Right atrium auricular region (tissue), 2 donors: ENCODE measurements at regions not wholly inside any gene's neighbourhood (a gene's known extent, or its start where the extent isn't known, plus 50 kb on each side); places are given as distances from the start of the nearest gene placed in this dataset.

Experiments
- DNase-seq: peaks from one replicate; pipeline ENCODE4 v3.0.0-alpha.2; 2019; ENCODE audit warnings: low spot score
- H3K27ac ChIP-seq, 2 donors: fragments of 200-600 bp; sonication (generic); 1 replicate in 1 of 2; 2 replicates in 1 of 2; pipeline ENCODE4 v1.5.1; 2016 to 2019
- H3K27me3 ChIP-seq, 2 donors: fragments of 200-600 bp; sonication (generic); one replicate each; pipeline versions ENCODE4 v1.5.1 to v1.6.0; 2017 to 2019
- H3K36me3 ChIP-seq: fragments of 200-600 bp; sonication (generic); one replicate; pipeline ENCODE4 v1.5.1; 2016
- H3K4me1 ChIP-seq, 2 donors: fragments of 200-600 bp; sonication (generic); one replicate each; pipeline versions ENCODE4 v1.5.1 to v1.6.0; 2017 to 2019
- H3K4me3 ChIP-seq, 2 donors: fragments of 200-600 bp; sonication (generic); 1 replicate in 1 of 2; 2 replicates in 1 of 2; pipeline ENCODE4 v1.5.1; 2017 to 2019; ENCODE audit warnings: mild to moderate bottlenecking in 1 of 2, moderate library complexity in 1 of 2
- H3K9me3 ChIP-seq, 2 donors: fragments of 200-600 bp; sonication (generic); one replicate each; pipeline ENCODE4 v1.5.1; 2019
- CTCF ChIP-seq, 2 donors: fragments of 200-600 bp; sonication (generic); IDR thresholded peaks; one replicate each; pipeline ENCODE4 v1.5.1; 2019; ENCODE audit warnings: antibody characterized with exemption in 2 of 2

GRCh38 chr2:58633613-58634365 lies 392.7 kb upstream of the FANCL start:
- Histone ChIP-seq H3K4me3 (no peak overlapping the region), H3K36me3 (no peaks in the 10 kb centered on the region), H3K9me3 (no peaks in the 10 kb centered on the region), H3K27me3 (no peaks in the 10 kb centered on the region), H3K27ac (no peak overlapping the region), H3K4me1 (no peaks in the 10 kb centered on the region)
- no peak for DNase-seq
- no peak for TF ChIP-seq CTCF (IDR thresholded peaks at IDR 0.05)

GRCh38 chr2:58631986-58632385 lies 390.9 kb upstream of the FANCL start:
- H3K4me1 ChIP-seq: no peaks in the 10 kb centered on the region
- DNase-seq: no peak
- H3K36me3 ChIP-seq: no peaks in the 10 kb centered on the region
- no peak overlapping the region for H3K27ac ChIP-seq
- H3K4me3 ChIP-seq: no peak overlapping the region
- no peaks in the 10 kb centered on the region for H3K9me3 ChIP-seq
- no peaks in the 10 kb centered on the region for H3K27me3 ChIP-seq
- TF ChIP-seq CTCF (IDR thresholded peaks at IDR 0.05): no peak

GRCh38 chr2:58629545-58630119 lies 388.5 kb upstream of the FANCL start:
- Histone ChIP-seq H3K4me1 (no peaks in the 10 kb centered on the region), H3K9me3 (no peaks in the 10 kb centered on the region), H3K27ac (no peak overlapping the region), H3K36me3 (no peaks in the 10 kb centered on the region), H3K4me3 (no peak overlapping the region), H3K27me3 (no peaks in the 10 kb centered on the region)
- TF ChIP-seq CTCF (IDR thresholded peaks at IDR 0.05): no peak
- DNase-seq: no peak

GRCh38 chr2:58620896-58621295 lies 379.8 kb upstream of the FANCL start:
- Histone ChIP-seq H3K4me1 (no peaks in the 10 kb centered on the region), H3K27ac (no peak overlapping the region), H3K9me3 (no peaks in the 10 kb centered on the region), H3K36me3 (no peaks in the 10 kb centered on the region), H3K27me3 (no peaks in the 10 kb centered on the region), H3K4me3 (no peak overlapping the region)
- TF ChIP-seq CTCF (IDR thresholded peaks at IDR 0.05): no peak
- no peak for DNase-seq

DNA sequence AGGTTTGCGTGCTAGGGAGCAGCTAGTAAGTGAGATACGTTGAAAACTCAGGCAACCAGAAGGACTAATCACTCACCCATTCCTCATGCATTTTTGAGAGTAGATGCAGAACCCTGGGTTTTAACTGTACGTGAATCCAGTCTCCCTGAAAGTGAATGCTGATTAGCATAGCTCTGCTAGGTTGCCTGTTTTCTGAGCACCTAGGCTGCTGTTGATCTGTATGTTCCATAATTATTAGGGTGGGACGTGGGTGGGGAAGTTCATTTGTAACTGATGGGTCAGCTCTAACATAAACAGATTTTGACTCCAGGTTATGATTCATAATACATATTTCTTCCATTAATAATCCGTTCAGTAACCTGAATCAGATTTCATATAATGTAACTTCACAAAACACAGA lies 379.0 kb upstream of the FANCL start:
- Histone ChIP-seq H3K4me3 (no peak overlapping the region), H3K4me1 (no peaks in the 10 kb centered on the region), H3K9me3 (no peaks in the 10 kb centered on the region), H3K36me3 (no peaks in the 10 kb centered on the region), H3K27ac (no peak overlapping the region), H3K27me3 (no peaks in the 10 kb centered on the region)
- DNase-seq: no peak
- TF ChIP-seq CTCF (IDR thresholded peaks at IDR 0.05): no peak

- Histone ChIP-seq H3K36me3 (no peaks in the 10 kb centered on the region), H3K4me3 (no peak overlapping the region), H3K27me3 (no peaks in the 10 kb centered on the region), H3K4me1 (no peaks in the 10 kb centered on the region), H3K9me3 (no peaks in the 10 kb centered on the region), H3K27ac (no peak overlapping the region)
- DNase-seq: no peak
- no peak for TF ChIP-seq CTCF (IDR thresholded peaks at IDR 0.05)
Observed at GRCh38 chr2:58616961-58617360, 375.8 kb upstream of the FANCL start.
